ENCODE measurements at regions not wholly inside any gene's neighbourhood (a gene's known extent, or its start where the extent isn't known, plus 50 kb on each side); places are given as distances from the start of the nearest gene placed in this dataset.
"Not testable (repeated sequence)": the region's sequence is repeated elsewhere in the genome, so short reads cannot be mapped to it uniquely, and the experiment has no call there.

- DNase-seq (ENCODE audit: low read depth, low spot score): no peak
These were observed 428.9 kb downstream of the VGLL3 start for GRCh38 chr3:86562090-86562489.

- DNase-seq (ENCODE audit: low read depth, low spot score): no peak
These were observed 429.7 kb downstream of the VGLL3 start for GRCh38 chr3:86561215-86561614.

- DNase-seq (ENCODE audit: low read depth, low spot score): no peak
These were observed 436.6 kb downstream of the VGLL3 start for GRCh38 chr3:86554383-86554782.

- DNase-seq (ENCODE audit: low read depth, low spot score): no peak
These were observed 443.3 kb downstream of the VGLL3 start for GRCh38 chr3:86547692-86548091.

- no peak for DNase-seq (ENCODE audit: low read depth, low spot score)
These were observed 453.8 kb downstream of the VGLL3 start for GRCh38 chr3:86537171-86537570.

GRCh38 chr3:86519819-86520218 lies 471.1 kb downstream of the VGLL3 start:
- no peak for DNase-seq (ENCODE audit: low read depth, low spot score)

GRCh38 chr3:86481636-86482035 lies 509.3 kb downstream of the VGLL3 start:
- DNase-seq (ENCODE audit: low read depth, low spot score): no peak

- no peak for DNase-seq (ENCODE audit: low read depth, low spot score)
These were observed 509.9 kb downstream of the VGLL3 start for GRCh38 chr3:86481031-86481430.

- no peak for DNase-seq (ENCODE audit: low read depth, low spot score)
These were observed 526.8 kb downstream of the VGLL3 start for GRCh38 chr3:86464180-86464579.

- DNase-seq (ENCODE audit: low read depth, low spot score): no peak
These were observed 539.2 kb downstream of the VGLL3 start for GRCh38 chr3:86451749-86452148.

- DNase-seq (ENCODE audit: low read depth, low spot score): no peak
These were observed 552.4 kb downstream of the VGLL3 start for GRCh38 chr3:86438544-86438943.

- DNase-seq (ENCODE audit: low read depth, low spot score): no peak
These were observed 563.6 kb downstream of the VGLL3 start for GRCh38 chr3:86427343-86427742.

GRCh38 chr3:86420990-86421739 lies 569.8 kb downstream of the VGLL3 start:
- DNase-seq (ENCODE audit: low read depth, low spot score): no peak

- DNase-seq (ENCODE audit: low read depth, low spot score): no peak
These were observed 572.1 kb downstream of the VGLL3 start for GRCh38 chr3:86418861-86419260.

GRCh38 chr3:86416334-86416733 lies 574.6 kb downstream of the VGLL3 start:
- no peak for DNase-seq (ENCODE audit: low read depth, low spot score)

GRCh38 chr3:86413645-86414044 lies 577.3 kb downstream of the VGLL3 start:
- no peak for DNase-seq (ENCODE audit: low read depth, low spot score)

GRCh38 chr3:86410587-86410986 lies 580.4 kb downstream of the VGLL3 start:
- DNase-seq (ENCODE audit: low read depth, low spot score): no peak

GRCh38 chr3:86389759-86390158 lies 601.2 kb downstream of the VGLL3 start:
- not testable (repeated sequence) for DNase-seq (ENCODE audit: low read depth, low spot score)

- no peak for DNase-seq (ENCODE audit: low read depth, low spot score)
These were observed 602.1 kb downstream of the VGLL3 start for GRCh38 chr3:86388820-86389219.

- DNase-seq (ENCODE audit: low read depth, low spot score): no peak
These were observed 608.4 kb downstream of the VGLL3 start for GRCh38 chr3:86382556-86382955.

- DNase-seq (ENCODE audit: low read depth, low spot score): no peak
These were observed 609.7 kb downstream of the VGLL3 start for GRCh38 chr3:86381247-86381646.

- no peak for DNase-seq (ENCODE audit: low read depth, low spot score)
These were observed 611.7 kb downstream of the VGLL3 start for GRCh38 chr3:86379280-86379679.

- no peak for DNase-seq (ENCODE audit: low read depth, low spot score)
These were observed 612.1 kb downstream of the VGLL3 start for GRCh38 chr3:86378829-86379228.

GRCh38 chr3:86335566-86335965 lies 655.4 kb downstream of the VGLL3 start:
- not testable (repeated sequence) for DNase-seq (ENCODE audit: low read depth, low spot score)

All from pulmonary artery endothelial cell (primary cell).